Effector memory CD4-positive, alpha-beta T cell (primary cell): ENCODE measurements at regions not wholly inside any gene's neighbourhood (a gene's known extent, or its start where the extent isn't known, plus 50 kb on each side); places are given as distances from the start of the nearest gene placed in this dataset.

Experiments
- DNase-seq, 3 donors: peaks; one replicate each; pipeline ENCODE4 v3.0.0-alpha.2; 2020
- H3K27ac ChIP-seq: 2 replicates; pipeline ENCODE4 v1.7.0; 2013; ENCODE audit warnings: mild to moderate bottlenecking, low read length, moderate library complexity; ENCODE audit not compliant: insufficient read depth, poor library complexity, severe bottlenecking
- H3K27me3 ChIP-seq: replicated peaks from 2 replicates; pipeline ENCODE4 v1.7.0; 2013; ENCODE audit warnings: mild to moderate bottlenecking, low read length; ENCODE audit not compliant: insufficient read depth, control insufficient read depth, poor library complexity, severe bottlenecking
- H3K36me3 ChIP-seq: 2 replicates; pipeline ENCODE4 v1.7.0; 2013; ENCODE audit warnings: mild to moderate bottlenecking, low read length, moderate library complexity; ENCODE audit not compliant: control insufficient read depth, insufficient read depth
- H3K4me1 ChIP-seq: 2 replicates; pipeline ENCODE4 v1.7.0; 2013; ENCODE audit warnings: low read length, mild to moderate bottlenecking; ENCODE audit not compliant: control insufficient read depth, insufficient read depth, poor library complexity, severe bottlenecking
- H3K4me3 ChIP-seq: 2 replicates; pipeline ENCODE4 v1.7.0; 2013; ENCODE audit warnings: low read length, low read depth, mild to moderate bottlenecking; ENCODE audit not compliant: insufficient read depth, poor library complexity, severe bottlenecking
- H3K9me3 ChIP-seq: 2 replicates; pipeline ENCODE4 v1.7.0; 2013; ENCODE audit warnings: mild to moderate bottlenecking, low read length, moderate library complexity; ENCODE audit not compliant: control insufficient read depth

DNA sequence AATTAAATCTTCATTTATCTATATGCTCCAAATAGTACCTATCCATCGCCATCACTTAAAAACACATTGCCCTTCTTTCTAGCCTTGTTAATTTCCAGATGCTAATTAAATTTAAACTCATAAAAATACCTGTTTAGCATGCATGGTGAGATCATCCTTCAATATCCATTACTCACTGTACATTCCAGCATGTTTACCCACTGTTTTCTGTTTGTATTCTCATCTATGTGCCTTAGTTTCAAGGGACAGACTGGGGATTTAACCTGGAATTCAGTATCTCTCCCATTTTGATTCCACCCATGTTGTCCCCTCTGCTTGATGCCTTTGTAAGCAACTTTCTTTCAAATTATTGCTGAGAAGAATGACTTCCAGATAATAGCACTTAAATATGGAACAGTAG is 208.0 kb downstream of the SPTSSA start:
- Histone ChIP-seq H3K36me3 (no peaks in the 10 kb centered on the region), H3K4me3 (no peak overlapping the region), H3K27ac (no peak overlapping the region), H3K9me3 (no peaks in the 10 kb centered on the region), H3K4me1 (no peaks in the 10 kb centered on the region), H3K27me3 (no peaks in the 10 kb centered on the region)
- DNase-seq = no peak

DNA sequence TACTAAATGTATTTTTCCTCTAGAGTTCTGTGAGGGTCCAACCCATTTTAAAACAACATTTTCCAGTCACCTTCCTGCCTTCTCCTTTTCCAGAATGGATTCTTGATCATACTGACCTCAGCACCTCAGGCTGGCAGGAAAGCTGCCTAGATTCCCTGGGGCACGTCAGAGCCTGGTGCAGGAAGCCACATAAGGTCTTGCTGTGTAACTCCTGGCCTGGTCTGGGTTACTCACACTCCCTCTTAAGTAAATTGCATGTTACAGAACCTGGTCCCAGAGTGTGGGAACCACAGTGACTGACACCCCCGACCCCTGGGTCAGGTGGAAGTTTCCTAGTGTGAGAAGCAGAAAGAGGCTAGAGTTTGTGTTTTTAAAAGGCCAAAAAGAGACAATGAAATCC is 209.8 kb downstream of the SPTSSA start:
- Histone ChIP-seq H3K9me3 (no peaks in the 10 kb centered on the region), H3K4me3 (no peak overlapping the region), H3K36me3 (no peaks in the 10 kb centered on the region), H3K27ac (no peak overlapping the region), H3K27me3 (no peaks in the 10 kb centered on the region), H3K4me1 (no peaks in the 10 kb centered on the region)
- DNase-seq = no peak

- Histone ChIP-seq H3K4me3 (no peak overlapping the region), H3K36me3 (no peaks in the 10 kb centered on the region), H3K4me1 (no peaks in the 10 kb centered on the region), H3K27ac (no peak overlapping the region), H3K9me3 (no peaks in the 10 kb centered on the region), H3K27me3 (no peaks in the 10 kb centered on the region)
- DNase-seq = no peak
Observed at GRCh38 chr14:34251662-34252061, 210.4 kb downstream of the SPTSSA start.

DNA sequence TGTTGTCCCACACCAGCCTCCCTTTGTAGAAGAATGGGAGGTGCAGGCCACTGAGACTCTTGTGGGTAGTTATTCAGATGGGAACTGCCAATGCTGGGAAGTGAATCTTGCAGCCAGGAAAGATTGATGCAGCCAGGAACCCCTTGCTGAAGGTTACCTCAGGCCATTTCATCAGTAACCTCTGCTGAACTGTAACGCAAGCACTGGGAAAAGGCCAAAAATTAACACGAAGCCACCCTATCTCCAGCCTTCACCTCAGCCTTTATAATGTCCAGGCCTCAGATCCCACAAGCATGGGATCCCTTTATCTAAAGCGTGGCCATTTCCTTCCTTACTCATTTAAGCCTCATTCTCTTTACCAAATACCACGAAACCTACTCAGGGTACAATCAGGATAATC is 211.1 kb downstream of the SPTSSA start:
- no peak overlapping the region for H3K27ac ChIP-seq

GRCh38 chr14:34247605-34248004 is 214.4 kb downstream of the SPTSSA start:
- no peak overlapping the region for H3K4me3 ChIP-seq
- H3K36me3 ChIP-seq = no peaks in the 10 kb centered on the region
- H3K27me3 ChIP-seq = no peaks in the 10 kb centered on the region
- no peaks in the 10 kb centered on the region for H3K9me3 ChIP-seq
- H3K4me1 ChIP-seq = no peaks in the 10 kb centered on the region
- DNase-seq = no peak
- no peak overlapping the region for H3K27ac ChIP-seq

More for the DNA sequence above, 211.1 kb downstream of the SPTSSA start:
- H3K9me3 ChIP-seq = no peaks in the 10 kb centered on the region
- H3K36me3 ChIP-seq = no peaks in the 10 kb centered on the region
- no peak for DNase-seq
- no peaks in the 10 kb centered on the region for H3K4me1 ChIP-seq
- H3K4me3 ChIP-seq = no peak overlapping the region
- no peaks in the 10 kb centered on the region for H3K27me3 ChIP-seq

- no peaks in the 10 kb centered on the region for H3K9me3 ChIP-seq
- H3K4me1 ChIP-seq = no peaks in the 10 kb centered on the region
- no peaks in the 10 kb centered on the region for H3K27me3 ChIP-seq
- DNase-seq = no peak
- H3K36me3 ChIP-seq = no peaks in the 10 kb centered on the region
- no peak overlapping the region for H3K27ac ChIP-seq
- H3K4me3 ChIP-seq = no peak overlapping the region
Observed at GRCh38 chr14:34246206-34246605, 215.8 kb downstream of the SPTSSA start.

- Histone ChIP-seq H3K36me3 (no peaks in the 10 kb centered on the region), H3K4me1 (no peaks in the 10 kb centered on the region), H3K27ac (no peak overlapping the region), H3K4me3 (no peak overlapping the region), H3K27me3 (no peaks in the 10 kb centered on the region), H3K9me3 (no peaks in the 10 kb centered on the region)
- no peak for DNase-seq
Observed at GRCh38 chr14:34243401-34243800, 218.6 kb downstream of the SPTSSA start.

DNA sequence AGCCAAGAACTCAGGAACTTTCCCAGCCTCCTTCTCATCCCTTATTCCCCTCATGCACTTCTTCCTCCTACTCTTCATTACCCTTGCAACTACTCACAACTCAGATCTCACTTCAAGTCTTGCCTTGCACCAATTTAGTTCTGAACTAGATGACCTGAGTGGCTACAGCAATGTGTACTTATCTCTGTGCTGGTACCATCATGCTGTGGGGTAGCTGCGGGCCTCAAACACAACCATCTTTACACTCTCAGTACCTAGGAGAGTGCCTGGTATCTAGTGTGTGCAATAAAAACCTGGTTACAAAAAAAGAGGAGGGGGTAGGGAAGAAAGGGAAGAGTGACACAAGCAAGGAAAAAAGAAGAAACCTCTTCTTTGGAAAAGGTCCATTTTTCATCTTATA is 219.0 kb downstream of the SPTSSA start:
- H3K4me1 ChIP-seq = no peaks in the 10 kb centered on the region
- no peak for DNase-seq
- no peak overlapping the region for H3K27ac ChIP-seq
- H3K4me3 ChIP-seq = no peak overlapping the region
- H3K9me3 ChIP-seq = no peaks in the 10 kb centered on the region
- no peaks in the 10 kb centered on the region for H3K36me3 ChIP-seq
- H3K27me3 ChIP-seq = no peaks in the 10 kb centered on the region

GRCh38 chr14:34241185-34241711 is 220.8 kb downstream of the SPTSSA start:
- no peaks in the 10 kb centered on the region for H3K4me1 ChIP-seq
- no peak for DNase-seq

DNA sequence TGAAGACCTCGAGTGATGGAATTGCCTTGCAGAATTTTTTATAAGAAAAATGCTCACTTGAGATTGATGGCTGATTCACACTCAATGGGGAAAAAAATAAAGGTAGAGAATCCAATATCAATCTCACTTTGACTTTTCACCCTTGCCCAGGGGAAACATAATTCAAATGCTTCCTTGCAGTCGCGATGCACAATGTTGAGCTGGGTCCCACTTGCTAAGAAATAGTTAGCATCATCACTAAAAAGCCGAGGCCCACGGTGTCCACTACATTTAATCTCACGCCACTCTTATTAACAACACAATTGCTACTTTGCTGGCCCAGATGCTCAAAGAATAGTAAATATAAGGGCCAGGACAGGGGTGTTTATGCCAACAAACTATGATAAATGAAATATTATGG is 223.4 kb downstream of the SPTSSA start:
- Histone ChIP-seq H3K27me3 (no peaks in the 10 kb centered on the region), H3K27ac (no peak overlapping the region), H3K9me3 (no peaks in the 10 kb centered on the region), H3K4me1 (no peaks in the 10 kb centered on the region), H3K36me3 (no peaks in the 10 kb centered on the region), H3K4me3 (no peak overlapping the region)
- no peak for DNase-seq

More at GRCh38 chr14:34241185-34241711, 220.8 kb downstream of the SPTSSA start:
- Histone ChIP-seq H3K27ac (no peak overlapping the region), H3K9me3 (no peaks in the 10 kb centered on the region), H3K4me3 (no peak overlapping the region), H3K36me3 (no peaks in the 10 kb centered on the region), H3K27me3 (no peaks in the 10 kb centered on the region)

DNA sequence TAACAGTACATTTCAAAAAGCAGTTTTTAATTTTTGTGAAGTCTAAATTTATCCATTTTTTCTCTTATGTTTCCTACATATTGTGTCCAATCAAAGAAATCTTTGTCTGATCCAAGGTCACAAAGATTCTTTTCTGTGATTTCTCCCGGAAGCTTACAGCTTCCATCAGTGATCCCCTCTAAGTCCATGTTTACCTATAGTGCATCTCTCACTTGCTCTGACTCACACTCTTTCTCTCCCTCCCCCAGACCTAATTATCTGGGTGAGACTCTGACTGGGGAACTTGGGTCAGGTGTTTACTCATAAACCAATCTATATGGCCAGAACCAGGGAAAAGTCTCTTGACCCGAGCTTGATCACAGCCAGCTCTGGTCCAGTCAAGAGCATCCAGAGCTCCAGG is 224.4 kb downstream of the SPTSSA start:
- no peak for DNase-seq
- Histone ChIP-seq H3K27me3 (no peaks in the 10 kb centered on the region), H3K4me1 (no peaks in the 10 kb centered on the region), H3K9me3 (no peaks in the 10 kb centered on the region), H3K36me3 (no peaks in the 10 kb centered on the region), H3K27ac (no peak overlapping the region), H3K4me3 (no peak overlapping the region)
